ENCODE measurements at regions not wholly inside any gene's neighbourhood (a gene's known extent, or its start where the extent isn't known, plus 50 kb on each side); places are given as distances from the start of the nearest gene placed in this dataset.
A peak's percentile ranks its signal among the peaks of the same experiment; 100 is the strongest.
"Not testable (repeated sequence)": the region's sequence is repeated elsewhere in the genome, so short reads cannot be mapped to it uniquely, and the experiment has no call there.

DNA sequence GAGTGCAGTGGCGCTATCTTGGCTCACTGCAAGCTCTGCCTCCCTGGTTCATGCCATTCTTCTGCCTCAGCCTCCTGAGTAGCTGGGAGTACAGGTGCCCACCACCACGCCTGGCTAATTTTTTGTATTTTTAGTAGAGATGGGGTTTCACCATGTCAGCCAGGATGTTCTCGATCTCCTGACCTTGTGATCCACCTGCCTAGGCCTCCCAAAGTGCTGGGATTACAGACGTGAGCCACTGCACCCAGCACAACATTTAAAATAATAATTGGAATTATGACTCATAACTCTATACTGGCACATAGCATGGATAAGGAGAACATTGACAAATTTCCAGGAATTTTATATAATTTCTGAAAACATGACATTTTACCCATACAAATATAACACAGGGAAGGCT, 54.2 kb downstream of the DBET start:
- DNase-seq (ENCODE audit: low spot score) = not testable (repeated sequence)

DNA sequence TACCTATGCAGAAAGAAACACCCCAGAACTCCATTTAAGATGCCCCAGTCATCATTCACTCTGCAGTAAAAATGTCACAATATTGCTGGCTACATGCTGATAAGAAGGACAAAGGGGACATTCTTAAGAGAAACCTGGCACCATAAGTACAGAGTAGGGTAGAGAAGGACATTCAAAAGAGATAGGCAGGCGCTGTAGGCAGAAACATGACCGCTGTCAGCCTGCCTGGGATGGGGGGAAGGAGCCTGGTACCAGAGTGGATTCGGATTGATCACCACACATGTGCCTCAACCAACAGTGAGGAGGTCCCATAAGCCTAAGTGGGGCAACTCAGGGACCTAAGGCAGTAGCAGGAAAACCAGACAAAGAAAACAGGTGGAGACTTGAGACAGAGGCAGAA, 54.1 kb upstream of the DUX4 start:
- DNase-seq (ENCODE audit: low spot score) = not testable (repeated sequence)

DNA sequence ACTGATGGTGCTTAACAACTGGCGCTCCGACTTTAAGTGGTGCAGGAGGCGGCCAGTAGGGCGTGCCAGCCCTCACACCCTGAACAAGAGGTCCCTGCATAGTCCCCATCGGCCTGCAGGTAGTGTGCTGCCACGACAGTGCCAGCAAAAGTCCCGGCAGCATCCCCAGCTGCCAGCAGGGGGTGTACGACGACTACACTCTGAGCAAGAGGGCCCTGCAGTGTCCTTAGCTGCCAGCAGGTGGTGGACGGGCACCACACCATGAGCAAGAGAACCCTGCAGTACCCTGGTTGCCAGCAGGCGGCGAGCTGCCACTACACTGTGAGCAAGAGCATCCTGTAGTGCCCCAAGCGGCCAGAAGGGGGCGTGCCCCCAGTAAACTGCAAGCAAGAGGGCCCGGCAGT, 53.5 kb upstream of the DUX4 start:
- DNase-seq (ENCODE audit: low spot score) = not testable (repeated sequence)

DNA sequence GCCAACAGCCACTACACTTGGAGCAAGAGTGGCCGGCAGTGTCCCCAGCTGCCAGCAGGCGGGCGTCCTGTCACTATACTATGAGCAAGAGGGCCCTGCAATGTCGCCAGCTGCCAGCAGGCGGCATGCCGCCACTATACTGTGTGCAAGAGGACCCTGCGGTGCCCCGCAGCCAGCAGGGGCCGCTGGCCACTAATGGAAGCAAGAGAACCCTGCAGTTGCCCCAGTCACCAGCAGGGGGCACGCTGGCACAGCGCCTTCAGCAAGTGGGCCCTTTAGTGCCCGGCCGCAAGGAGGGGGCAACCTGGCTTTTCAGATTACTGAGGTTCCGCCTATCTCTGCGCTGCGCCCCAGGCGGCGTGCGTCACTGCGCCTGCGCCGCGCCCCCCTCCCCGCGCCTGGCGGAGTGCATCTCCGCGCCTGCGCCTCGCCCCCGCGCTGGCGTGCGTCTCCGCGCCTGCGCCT, 53.0 kb upstream of the DUX4 start:
- DNase-seq (ENCODE audit: low spot score) = peak; percentile 46

DNA sequence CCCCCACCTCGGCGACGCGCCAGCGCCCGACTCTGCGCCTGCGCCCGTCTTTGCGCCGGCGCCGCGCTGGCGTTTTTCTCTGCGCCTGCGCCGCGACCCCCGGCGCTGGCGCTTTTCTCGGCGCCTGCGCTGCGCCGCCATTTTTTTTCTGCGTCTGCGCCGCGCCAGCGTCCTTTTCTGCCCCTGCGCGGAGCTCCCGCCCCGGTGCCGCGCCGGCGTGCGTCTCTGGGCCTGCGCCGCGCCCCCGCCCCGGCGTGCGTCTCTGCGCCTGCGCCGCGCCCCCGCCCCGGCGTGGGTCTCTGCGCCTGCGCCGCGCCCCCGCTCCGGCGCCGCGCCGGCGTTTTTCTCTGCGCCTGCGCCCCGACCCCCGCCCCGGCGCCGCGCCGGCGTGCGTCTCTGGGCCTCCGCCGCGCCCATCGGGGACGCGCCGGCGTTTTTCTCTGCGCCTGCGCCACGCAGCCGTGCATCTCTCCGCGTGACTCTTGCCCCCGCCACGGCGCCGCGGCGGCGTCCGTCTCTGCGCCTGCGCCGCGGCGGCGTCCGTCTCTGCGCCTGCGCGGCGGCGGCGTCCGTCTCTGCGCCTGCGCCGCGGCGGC, 52.4 kb upstream of the DUX4 start:
- not testable (repeated sequence) for DNase-seq (ENCODE audit: low spot score)

DNA sequence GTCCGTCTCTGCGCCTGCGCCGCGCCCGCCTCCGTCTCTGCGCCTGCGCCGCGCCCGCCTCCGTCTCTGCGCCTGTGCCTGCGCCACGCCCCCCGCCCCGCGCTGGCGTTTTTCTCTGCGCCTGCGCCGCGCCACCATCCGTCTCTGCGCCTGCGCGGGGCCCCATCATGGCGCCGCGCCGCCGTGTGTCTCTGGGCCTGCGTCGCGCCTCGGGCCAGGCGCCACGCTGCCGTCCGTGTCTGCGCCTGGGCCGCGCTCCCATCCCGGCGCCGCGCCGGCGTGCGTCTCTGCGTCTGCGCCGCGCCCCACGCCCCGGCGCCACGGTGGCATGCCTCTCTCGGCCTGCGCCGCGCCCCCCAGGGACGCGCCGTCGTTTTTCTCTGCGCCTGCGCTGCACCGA, 51.8 kb upstream of the DUX4 start:
- no peak for DNase-seq (ENCODE audit: low spot score)

DNA sequence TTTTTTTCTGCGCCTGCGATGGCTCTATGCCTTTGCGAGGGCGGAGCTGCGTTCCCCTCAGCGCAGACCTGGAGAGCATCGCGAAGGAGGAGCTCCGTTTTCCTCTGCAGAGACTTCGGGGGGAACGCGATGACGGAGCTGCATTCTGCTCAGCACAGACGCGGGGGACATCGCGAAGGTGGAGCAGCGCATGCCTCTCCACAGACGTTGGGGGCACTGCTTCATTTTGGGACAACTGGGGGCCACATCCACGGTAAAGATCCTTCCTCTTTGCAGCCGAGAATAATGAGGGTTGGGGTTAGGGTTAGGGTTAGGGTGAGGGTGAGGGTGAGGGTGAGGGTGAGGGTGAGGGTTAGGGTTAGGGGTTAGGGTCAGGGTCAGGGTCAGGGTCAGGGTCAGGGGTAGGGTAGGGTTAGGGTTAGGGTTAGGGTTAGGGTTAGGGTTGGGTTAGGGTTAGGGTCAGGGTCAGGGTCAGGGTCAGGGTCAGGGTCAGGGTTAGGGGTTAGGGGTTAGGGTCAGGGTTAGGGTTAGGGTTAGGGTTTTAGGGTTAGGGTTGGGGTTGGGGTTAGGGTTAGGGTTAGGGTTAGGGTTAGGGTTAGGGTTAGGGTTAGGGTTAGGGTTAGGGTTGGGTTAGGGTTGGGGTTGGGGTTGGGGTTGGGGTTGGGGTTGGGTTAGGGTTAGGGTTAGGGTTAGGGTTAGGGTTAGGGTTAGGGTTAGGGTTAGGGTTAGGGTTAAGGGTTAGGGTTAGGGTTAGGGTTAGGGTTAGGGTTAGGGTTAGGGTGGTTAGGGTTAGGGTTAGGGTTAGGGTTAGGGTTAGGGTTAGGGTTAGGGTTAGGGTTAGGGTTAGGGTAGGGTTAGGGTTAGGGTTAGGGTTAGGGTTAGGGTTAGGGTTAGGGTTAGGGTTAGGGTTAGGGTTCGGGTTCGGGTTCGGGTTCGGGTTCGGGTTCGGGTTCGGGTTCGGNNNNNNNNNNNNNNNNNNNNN, 51.1 kb upstream of the DUX4 start:
- peak; percentile 51 for DNase-seq (ENCODE audit: low spot score)

All from ureter (tissue), 1 donor.